ENCODE measurements at regions not wholly inside any gene's neighbourhood (a gene's known extent, or its start where the extent isn't known, plus 50 kb on each side); places are given as distances from the start of the nearest gene placed in this dataset.

DNA sequence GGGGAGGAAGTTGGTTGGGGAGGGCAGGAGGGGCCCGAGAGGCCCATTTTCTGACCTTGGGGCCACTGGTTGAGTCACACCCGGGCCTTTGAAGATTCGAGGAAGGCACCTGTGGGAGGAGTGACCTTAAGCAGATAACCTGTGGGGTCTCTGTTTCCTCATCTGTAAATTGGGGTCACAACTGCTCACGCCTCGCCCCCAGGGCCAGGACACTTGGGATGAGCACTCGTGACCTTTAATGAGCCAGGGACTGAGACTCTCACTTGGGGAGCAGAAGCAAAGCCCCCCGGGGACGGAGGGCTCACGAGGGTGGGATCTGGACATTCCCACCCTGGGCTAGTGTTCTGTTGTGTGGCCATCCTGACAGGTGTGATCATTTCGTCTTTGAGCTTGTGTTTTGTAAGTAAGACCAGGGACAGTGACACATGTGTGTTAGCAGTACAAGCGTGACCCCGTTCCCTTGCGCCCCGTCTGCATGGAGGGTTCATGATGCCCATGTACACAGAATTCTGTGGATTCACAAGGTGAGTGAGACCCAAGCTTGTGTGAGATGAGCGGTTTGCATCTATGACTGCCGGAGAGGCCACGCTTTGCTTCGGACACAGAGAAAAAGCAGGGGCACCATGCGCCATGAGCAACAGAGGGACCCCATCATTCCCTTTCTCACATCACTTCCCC lies 79.3 kb upstream of the PMEPA1 start (continued):
- TF ChIP-seq GABPA (IDR thresholded peaks at IDR 0.05; ENCODE audit: borderline replicate concordance, insufficient read depth, low read length) (no peak), CHD1 (IDR thresholded peaks at IDR 0.05; ENCODE audit: low read depth, low read length) (no peak)
- TF ChIP-seq, protein P1, sequence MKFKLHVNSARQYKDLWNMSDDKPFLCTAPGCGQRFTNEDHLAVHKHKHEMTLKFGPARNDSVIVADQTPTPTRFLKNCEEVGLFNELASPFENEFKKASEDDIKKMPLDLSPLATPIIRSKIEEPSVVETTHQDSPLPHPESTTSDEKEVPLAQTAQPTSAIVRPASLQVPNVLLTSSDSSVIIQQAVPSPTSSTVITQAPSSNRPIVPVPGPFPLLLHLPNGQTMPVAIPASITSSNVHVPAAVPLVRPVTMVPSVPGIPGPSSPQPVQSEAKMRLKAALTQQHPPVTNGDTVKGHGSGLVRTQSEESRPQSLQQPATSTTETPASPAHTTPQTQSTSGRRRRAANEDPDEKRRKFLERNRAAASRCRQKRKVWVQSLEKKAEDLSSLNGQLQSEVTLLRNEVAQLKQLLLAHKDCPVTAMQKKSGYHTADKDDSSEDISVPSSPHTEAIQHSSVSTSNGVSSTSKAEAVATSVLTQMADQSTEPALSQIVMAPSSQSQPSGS (IDR thresholded peaks at IDR 0.05; ENCODE audit: low read length), result no peak
- TF ChIP-seq, protein P2, sequence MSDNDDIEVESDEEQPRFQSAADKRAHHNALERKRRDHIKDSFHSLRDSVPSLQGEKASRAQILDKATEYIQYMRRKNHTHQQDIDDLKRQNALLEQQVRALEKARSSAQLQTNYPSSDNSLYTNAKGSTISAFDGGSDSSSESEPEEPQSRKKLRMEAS (IDR thresholded peaks at IDR 0.05), result no peak

All from H1 (cell line).